HG03135 (cell line): ENCODE measurements at regions not wholly inside any gene's neighbourhood (a gene's known extent, or its start where the extent isn't known, plus 50 kb on each side); places are given as distances from the start of the nearest gene placed in this dataset.

ENCODE experiments used
- ATAC-seq: cut with Tn5 transposase; IDR thresholded peaks from one replicate; pipeline ENCODE4 v1.9.1; 2021; ENCODE audit warnings: mild to moderate bottlenecking, moderate library complexity; ENCODE audit not compliant: unreplicated experiment

- no peak for ATAC-seq
Measured at GRCh38 chr4:189069772-189070171, 870.9 kb upstream of the FRG1 start.

- no peak for ATAC-seq
Measured at GRCh38 chr4:189071241-189071640, 869.4 kb upstream of the FRG1 start.

- no peak for ATAC-seq
Measured at GRCh38 chr4:189073739-189074138, 866.9 kb upstream of the FRG1 start.

DNA sequence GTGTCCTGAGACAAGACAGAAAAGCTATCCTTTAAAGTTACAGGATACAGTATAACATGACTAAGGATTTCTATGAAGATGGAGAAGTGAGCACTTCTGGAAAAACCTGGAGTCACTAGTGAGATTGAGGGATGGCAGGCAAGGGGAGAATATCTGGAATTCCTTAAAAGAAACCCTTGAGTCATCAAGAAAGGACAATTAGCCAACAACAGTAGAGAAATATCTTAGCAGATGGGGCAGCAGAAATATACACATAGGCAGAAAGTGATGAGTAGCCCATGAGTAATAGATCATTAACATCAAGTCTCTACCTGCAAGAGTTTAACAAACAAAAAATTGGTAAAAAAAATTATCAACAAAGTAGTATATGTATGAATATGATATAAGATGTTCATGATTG, 858.8 kb upstream of the FRG1 start:
- ATAC-seq, result no peak

- no peak for ATAC-seq
Measured at GRCh38 chr4:189083769-189084168, 856.9 kb upstream of the FRG1 start.

GRCh38 chr4:189084671-189085070, 856.0 kb upstream of the FRG1 start:
- ATAC-seq, result no peak

- no peak for ATAC-seq
Measured at GRCh38 chr4:189087971-189088370, 852.7 kb upstream of the FRG1 start.

DNA sequence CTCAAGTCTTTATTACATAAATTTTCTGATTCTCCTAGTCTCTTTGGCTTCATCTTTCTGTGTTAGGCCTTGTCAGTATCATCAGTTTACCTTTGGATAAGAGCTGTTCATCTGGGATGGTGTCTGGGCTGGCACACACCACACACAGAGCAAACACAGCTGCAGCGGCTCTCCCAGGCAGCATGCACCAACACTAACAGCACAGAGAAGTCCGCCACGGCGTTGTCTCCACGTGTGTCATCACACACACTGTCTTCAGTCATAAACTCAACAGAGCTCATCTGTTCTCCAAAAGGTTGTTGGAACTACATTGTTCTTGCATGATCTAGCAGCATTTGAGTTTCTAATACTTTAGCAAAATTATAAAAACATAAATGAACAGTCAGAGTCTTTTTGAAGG, 851.9 kb upstream of the FRG1 start:
- ATAC-seq, result no peak

- no peak for ATAC-seq
Measured at GRCh38 chr4:189090174-189090814, 850.4 kb upstream of the FRG1 start.

- ATAC-seq, result no peak
Measured at GRCh38 chr4:189092581-189092980, 848.1 kb upstream of the FRG1 start.

- no peak for ATAC-seq
Measured at GRCh38 chr4:189096108-189096507, 844.6 kb upstream of the FRG1 start.

- ATAC-seq, result no peak
Measured at GRCh38 chr4:189096717-189097116, 844.0 kb upstream of the FRG1 start.

DNA sequence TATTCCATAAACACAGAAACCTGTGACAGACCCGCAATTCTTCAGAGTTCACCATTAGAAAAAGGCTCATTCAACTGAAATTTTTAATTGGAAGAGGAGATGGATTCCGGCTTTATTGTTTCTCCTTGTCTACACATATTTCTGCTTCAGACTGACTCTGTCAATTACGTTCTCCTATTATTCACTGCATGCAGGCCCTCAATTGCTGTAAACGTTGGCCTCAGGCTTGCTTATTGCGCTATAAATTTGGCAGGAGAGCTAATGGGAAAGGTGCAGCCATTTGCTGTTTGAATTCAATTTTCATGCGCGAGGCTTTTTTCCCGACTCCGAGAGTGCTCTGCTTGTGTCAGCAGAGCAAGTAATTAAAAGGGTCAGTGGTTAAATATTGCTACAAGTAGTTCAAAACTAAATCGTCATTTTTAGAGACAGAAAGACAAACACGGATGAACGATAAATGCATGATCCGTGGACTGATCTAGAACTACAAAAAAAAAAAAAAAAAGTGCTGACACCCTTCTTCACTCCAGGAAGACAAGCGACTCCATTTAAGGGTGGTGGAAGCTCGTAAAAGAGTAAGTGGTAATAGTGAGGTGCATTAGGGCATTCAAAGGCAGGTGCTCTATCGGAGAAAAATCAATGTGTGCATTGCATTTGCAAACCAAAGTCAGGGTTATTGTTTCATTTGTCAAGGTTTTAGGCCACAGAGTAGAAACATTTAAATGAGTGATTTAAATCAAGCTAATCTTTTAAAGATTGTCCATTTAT, 841.6 kb upstream of the FRG1 start:
- no peak for ATAC-seq

DNA sequence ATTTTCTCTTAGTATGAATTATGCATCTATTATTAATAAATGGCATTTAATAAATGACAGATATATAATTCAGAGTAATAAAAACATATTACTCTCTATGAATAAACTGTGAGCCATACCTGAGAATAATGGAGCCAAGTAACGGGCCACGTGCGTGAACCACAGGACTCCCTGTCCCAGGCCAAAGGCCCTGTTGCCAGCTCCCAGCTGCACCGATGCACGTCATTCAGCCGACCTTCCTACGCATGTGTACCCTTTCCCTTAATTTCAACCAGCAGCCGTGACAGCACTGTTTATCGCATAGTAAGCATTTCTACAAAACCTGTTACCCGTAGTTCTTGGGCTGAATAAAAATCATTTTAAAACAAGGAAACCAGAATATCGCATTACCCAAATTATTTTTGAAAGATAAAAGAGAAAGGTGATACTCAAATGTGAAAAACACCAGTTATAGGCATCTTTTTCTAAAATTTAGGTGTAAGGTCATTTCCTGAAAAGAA, 827.2 kb upstream of the FRG1 start:
- ATAC-seq, result no peak

DNA sequence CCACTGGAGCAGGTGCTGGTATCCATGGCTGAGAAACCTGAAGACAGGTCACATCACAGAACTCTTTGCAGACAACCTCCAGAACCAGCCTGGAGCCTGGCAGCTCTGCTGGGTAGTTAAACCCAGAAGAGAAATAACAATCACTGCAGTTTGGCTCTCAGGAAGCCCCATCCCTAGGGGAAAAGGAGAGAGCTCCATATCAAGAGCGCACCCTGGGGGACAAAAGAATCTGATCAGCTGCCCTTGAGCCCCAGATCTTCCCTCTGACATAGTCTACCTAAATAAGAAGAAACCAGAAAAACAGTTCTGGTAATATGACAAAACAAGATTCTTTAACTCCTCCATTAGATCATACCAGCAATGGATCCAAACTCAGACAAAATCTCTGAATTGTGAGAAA, 823.2 kb upstream of the FRG1 start:
- ATAC-seq, result no peak

GRCh38 chr4:189121336-189121735, 819.3 kb upstream of the FRG1 start:
- ATAC-seq, result no peak

DNA sequence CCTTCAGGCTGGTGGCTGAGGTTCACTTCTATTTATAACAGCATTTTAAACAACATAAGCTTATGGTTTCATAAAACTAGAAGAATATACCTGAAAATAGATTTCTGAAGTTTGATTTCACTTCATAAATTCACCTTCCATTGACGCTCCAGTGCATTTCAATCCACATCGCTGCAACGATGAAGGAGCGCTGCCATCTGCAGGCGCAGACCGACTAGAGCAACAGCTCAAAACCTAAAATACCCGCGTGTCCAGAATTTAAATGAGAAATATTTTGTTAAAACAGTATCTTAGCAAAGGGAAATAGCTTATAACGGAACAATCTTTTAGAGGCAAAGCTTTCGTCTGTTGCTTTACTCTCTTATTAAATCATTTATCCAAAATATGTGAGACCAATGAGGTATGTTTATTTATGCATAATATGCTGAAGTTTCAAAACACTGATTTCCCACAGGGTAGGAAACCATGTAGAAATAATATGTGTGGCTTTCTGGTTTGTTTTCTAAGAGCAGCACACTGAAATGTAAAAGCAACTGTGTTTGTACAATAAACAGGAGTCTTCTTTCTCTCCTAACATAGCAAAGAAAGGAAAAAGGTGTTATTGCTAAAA, 816.4 kb upstream of the FRG1 start:
- no peak for ATAC-seq

DNA sequence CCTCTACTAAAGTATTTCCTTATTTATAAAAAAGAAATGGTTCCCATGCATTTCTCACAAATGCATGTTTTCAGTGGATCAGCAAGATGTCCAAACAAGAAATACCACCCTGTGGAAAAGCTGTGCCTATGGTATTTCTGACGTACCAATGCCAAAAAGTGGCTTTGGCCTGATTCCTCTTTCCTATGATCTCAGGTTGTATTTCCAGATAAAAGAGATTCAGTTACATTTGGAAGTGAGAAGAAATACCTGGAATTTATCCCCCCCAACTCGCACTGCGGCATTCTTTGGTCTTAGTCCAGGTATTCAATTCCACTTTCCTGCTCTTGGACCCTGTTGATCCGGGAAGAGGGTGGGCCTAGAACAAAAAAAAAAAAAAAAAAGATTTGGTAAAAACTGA, 815.9 kb upstream of the FRG1 start:
- no peak for ATAC-seq

DNA sequence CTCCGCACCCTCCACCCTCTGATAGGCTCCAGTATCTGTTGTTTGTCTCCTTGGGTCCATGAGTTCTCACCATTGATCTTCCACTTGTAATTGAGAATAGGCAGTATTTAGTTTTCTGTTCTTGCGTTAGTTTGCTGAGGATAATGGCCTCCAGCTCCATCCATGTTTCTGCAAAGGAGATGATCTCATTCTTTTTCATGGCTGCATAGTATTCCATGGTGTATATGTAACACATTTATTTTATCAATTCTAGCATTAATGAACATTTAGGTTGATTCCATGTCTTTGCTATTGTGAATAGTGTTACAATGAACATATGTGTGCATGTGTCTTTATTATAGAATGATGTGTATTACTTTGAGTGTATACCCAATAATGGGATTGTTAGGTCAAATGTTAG, 814.6 kb upstream of the FRG1 start:
- no peak for ATAC-seq

GRCh38 chr4:189128341-189128740, 812.3 kb upstream of the FRG1 start:
- no peak for ATAC-seq

- ATAC-seq, result no peak
Measured at GRCh38 chr4:189129044-189129694, 811.5 kb upstream of the FRG1 start.

DNA sequence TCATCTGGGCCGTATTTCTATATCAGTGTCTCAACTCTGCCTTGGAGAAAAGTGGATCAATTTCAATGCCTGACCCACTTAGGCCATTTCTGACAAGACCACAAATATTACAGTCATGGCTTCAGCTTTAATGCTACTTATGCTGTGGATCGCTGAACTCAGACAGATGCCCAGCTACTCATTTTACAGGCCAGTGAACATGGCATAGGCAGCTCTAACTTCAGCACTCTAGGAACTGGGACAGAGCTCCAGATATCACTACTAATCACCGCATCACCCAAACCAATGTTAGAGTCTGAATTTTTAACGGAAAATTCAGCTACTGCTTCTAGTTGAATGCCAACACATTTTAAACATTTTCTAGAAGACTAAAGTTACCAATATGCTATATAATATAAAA, 809.6 kb upstream of the FRG1 start:
- no peak for ATAC-seq
